Spleen (tissue), 7 donors: ENCODE measurements at regions not wholly inside any gene's neighbourhood (a gene's known extent, or its start where the extent isn't known, plus 50 kb on each side); places are given as distances from the start of the nearest gene placed in this dataset.

Experiments
- CTCF ChIP-seq, 11 experiments: fragments of 200-600 bp in 7 of 11; fragments of 450-650 bp in 4 of 11; sonication (generic) in 4 of 11; IDR thresholded peaks in 8 of 11; conservative IDR thresholded peaks in 3 of 11; 1 replicate in 7 of 11; 2 replicates in 4 of 11; pipeline versions ENCODE4 v1.4.0 to v1.8.0; 2016 to 2021; ENCODE audit warnings: antibody characterized with exemption in 11 of 11, inconsistent platforms in 4 of 11, mild to moderate bottlenecking in 1 of 11
- POLR2AphosphoS5 ChIP-seq, 3 donors: sonication (generic); formaldehyde crosslinking; IDR thresholded peaks; one replicate each; pipeline ENCODE4 v1.5.1; 2017; ENCODE audit warnings: antibody characterized with exemption in 3 of 3
- donor health status: DM: no; HTN: no; CAD: no; lungs with moderate emphysema.
- donor health status: DM: no; HTN: no; CAD: no.
- donor health status: DM: no; HTN: no; CAD: no.

- TF ChIP-seq CTCF (IDR thresholded peaks at IDR 0.05 in 8 of 11, conservative IDR thresholded peaks at IDR 0.05 in 3 of 11) (no peak), POLR2AphosphoS5 (IDR thresholded peaks at IDR 0.05) (no peak)
Measured at GRCh38 chr19:31500946-31501345, 151.7 kb upstream of the TSHZ3 start.
